ENCODE measurements at regions not wholly inside any gene's neighbourhood (a gene's known extent, or its start where the extent isn't known, plus 50 kb on each side); places are given as distances from the start of the nearest gene placed in this dataset.

DNA sequence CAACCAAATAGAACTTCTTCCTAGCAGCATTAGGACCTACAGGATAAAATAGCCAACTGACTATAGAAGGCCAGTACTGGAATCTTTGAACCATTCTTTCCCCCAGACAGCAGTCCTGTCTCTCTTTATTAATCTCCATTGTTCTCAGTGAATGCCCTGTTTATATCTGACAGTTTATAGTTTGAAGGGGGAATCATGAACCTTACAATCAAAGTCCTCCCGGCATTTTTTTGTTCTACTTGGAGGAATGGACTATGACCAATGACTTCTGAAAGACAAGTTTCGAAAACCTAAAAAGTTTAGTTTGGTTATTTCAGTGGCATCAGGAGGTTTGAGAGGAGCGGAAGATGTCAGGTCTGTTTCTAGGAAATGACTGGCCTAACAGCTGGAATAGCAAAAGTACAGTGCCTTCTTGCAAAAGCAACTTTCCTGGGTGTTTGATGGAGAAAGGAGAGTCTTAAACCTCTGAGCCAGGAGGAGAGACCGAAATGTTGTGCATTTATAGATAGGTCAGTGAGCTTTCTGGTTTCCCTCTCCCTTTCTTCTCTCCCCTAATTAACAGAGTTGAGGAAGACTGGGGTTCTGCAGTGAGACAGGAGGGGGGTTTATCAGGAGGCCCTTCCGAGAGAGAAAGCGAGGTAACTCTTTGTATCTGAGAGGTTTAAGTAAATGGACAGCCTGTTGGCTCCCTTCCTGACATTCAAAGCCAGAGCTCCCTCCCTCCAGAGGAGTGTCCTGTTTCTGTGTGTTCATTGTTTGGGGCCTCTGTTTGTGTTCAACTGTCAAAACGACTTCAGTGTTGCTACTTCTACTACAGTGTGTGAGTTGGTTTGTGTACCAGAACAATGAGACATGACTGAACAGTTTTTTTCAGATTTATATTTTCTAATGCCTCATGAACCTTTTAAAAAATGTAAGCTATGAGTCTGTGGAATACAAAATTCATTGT lies 383.0 kb upstream of the RARB start:
- ATAC-seq (ENCODE audit: low FRiP score) (no peak), DNase-seq (ENCODE audit: low spot score) (no peak)
- TF ChIP-seq CTCF (IDR thresholded peaks at IDR 0.05): no peak

- ATAC-seq (ENCODE audit: low FRiP score): no peak
- TF ChIP-seq CTCF (IDR thresholded peaks at IDR 0.05): no peak
Observed at GRCh38 chr3:25046911-25047771, 380.9 kb upstream of the RARB start.

DNA sequence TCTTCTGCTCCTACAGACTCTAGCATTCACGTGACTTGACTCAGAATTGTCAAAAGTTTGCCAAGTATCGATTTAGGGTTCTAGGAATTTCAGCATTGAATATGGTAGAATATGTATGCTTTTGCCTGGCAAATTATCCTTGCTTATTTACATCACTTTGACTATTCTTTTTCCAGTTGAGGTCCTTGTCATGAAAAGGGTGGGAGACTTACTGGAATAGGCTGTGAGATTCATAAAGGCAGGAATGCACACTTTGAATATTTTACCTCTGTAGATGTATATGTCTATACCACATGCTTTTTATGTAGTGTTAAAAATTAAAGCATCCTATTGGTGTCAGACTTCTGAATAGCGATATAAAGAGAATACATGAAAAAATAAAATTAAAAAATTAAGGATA lies 378.8 kb upstream of the RARB start:
- ATAC-seq (ENCODE audit: low FRiP score): no peak
- DNase-seq (ENCODE audit: low spot score): no peak
- no peak for TF ChIP-seq CTCF (IDR thresholded peaks at IDR 0.05)

More at GRCh38 chr3:25046911-25047771, 380.9 kb upstream of the RARB start:
- no peak for DNase-seq (ENCODE audit: low spot score)

DNA sequence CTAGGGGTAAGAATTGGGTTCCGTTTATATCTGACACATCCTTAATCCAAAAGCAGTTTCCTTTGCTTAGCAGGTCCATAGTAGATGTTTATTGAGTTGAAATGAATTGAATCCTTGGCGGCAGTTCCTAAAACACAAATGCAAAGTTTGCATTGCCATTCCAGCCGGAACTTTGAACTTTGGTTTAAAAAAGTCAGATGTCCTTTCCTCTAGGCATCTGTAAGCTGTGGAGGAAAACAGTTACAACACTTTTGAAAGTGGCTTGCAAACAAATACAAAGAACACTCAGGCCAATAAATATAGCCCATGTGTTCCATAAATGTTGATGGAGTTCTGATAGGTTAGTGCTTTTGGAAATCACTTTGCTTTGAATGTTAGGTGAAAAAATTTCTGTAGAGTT lies 374.7 kb upstream of the RARB start:
- no peak for DNase-seq (ENCODE audit: low spot score)
- no peak for TF ChIP-seq CTCF (IDR thresholded peaks at IDR 0.05)
- ATAC-seq (ENCODE audit: low FRiP score): no peak

DNA sequence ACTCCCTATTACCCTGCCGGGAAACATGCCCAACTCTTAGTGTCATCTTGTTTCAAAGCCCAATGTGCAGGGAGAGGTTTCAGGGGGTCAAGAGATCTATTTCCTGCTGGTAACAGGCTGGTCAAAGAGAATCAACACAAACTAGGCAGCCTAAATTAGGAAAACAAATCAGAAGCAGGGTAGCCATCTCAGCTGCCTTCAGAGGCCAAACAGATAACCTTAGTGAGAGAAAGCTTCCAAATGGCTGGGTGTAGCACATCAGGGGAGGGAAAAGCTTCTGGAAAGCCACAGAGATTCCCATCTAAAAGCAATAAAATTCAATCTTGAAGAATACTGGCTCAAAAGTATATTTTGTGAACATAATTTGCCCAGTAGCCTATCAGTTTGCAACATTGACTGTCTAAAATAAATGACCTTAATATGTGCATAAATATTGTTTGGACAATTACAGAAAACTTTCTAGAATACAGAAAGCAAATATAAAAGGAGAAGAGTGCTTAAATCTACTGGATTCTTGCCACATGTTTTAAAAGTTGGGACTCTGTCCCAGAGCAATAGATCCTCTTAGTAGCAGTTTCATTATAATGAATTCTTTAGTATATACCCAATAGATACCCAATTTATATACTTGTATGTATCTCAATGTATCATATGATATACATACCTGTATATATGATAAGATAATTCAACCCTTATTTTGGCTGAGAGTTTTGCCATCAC lies 371.9 kb upstream of the RARB start:
- ATAC-seq (ENCODE audit: low FRiP score) (no peak), DNase-seq (ENCODE audit: low spot score) (no peak)
- TF ChIP-seq CTCF (IDR thresholded peaks at IDR 0.05): no peak

DNA sequence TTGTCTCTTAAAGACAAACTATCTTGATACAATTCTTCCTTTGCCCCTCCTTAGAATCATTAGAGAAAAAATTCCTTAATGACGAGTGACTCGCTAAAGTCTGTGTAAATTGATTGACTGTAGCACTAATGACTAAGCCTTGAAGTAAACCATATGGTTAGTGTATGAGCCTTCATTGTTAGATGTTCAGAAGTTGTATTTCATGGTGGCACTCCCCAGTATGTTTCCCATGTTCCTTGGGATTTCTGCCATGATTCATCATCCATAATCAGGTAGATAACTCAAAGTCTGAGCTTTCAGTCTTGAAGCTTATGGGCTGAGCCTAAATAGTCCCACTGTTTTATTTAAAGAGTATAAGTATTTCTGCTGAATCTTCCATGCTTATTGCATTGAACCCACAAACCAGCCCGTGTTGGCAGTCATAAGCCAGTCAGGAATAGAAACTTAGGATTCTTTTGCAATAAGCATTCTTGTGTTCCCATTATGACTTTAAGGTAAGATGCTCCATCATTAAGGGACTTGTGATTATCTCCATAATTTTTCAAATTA lies 371.2 kb upstream of the RARB start:
- ATAC-seq (ENCODE audit: low FRiP score) (no peak), DNase-seq (ENCODE audit: low spot score) (no peak)
- TF ChIP-seq CTCF (IDR thresholded peaks at IDR 0.05): no peak

All from omental fat pad (tissue), 3 donors.